GM19351 (cell line): ENCODE measurements at regions not wholly inside any gene's neighbourhood (a gene's known extent, or its start where the extent isn't known, plus 50 kb on each side); places are given as distances from the start of the nearest gene placed in this dataset.

Experiments
- ATAC-seq: cut with Tn5 transposase; IDR thresholded peaks from one replicate; pipeline ENCODE4 v1.9.1; 2021; ENCODE audit warnings: mild to moderate bottlenecking, moderate library complexity; ENCODE audit not compliant: unreplicated experiment

DNA sequence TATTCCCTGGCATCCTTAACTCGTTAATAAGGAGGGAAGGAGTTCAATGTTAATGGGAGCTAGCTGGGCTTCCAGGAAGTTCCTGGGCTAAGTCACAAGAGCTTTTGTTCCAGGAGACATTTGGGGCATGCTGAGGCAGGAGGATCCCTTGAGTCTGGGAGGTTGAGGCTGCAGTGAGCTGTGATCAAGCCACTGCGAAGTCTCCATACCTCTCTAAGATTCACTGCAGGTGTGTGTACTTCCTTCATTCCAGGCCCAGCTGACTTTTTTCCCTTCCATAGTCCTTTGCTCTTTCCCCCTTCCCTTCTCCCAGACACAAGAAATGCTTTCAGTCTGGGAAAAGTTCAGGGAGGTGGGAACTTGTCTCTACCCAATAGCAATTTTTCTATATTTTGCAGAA is 489.8 kb downstream of the NPIPA7 start:
- ATAC-seq: no peak

DNA sequence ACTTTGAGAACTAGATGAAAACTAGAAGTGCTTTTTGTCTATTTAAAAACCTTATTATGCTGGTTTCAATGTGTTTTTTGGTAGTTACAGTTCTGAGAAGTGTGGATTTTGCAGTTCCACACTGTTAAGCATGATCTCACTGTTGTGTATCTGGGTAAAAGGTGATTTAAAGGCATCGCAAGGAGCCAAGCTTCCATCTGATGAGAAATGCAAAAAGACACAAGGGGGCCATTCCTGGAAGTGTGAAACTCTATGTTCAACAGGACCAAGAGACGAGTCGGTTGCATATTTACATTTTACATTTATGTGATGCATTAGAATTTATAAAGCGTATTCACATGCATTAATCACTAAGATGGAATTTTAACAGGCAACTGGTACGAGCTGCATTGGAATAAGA is 490.8 kb downstream of the NPIPA7 start:
- ATAC-seq: no peak

DNA sequence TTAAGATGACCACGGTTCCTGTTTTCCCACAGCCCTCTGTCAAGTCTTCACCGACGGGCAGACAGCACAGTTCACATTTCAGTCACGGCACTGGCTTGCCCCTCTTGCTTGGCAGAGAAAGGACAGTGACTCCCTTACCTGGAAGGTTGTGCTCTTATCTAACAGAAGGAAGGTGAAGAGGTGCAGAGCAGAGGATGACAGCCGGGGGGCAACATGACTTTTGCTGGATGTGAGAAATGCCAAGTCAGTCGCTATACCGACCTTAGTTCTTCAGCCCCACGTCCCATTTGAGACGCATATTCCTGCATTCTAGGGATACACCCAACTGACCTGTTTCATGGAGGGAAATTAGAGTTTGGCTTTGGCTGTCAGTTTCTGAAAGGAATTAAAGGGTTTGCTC is 492.3 kb downstream of the NPIPA7 start:
- ATAC-seq: no peak

DNA sequence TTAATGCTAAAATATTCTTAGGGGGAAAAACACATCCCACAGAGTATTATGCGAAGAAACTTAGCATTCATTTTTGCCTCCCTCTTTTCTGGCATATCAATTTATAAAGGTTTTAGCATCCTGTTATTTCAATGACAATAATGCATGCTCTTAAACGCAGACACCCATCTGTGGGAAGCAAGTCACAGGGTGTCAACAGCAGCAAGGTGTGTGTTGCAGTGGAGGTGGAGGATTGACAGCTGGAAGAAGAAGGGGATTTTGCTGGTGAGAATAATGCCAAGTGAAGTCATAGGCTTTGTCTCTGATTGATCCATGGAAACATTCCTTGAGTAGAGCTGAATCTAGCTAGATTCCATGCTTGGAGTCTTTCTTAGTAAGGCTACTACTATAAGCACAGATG is 498.1 kb downstream of the NPIPA7 start:
- ATAC-seq: no peak

DNA sequence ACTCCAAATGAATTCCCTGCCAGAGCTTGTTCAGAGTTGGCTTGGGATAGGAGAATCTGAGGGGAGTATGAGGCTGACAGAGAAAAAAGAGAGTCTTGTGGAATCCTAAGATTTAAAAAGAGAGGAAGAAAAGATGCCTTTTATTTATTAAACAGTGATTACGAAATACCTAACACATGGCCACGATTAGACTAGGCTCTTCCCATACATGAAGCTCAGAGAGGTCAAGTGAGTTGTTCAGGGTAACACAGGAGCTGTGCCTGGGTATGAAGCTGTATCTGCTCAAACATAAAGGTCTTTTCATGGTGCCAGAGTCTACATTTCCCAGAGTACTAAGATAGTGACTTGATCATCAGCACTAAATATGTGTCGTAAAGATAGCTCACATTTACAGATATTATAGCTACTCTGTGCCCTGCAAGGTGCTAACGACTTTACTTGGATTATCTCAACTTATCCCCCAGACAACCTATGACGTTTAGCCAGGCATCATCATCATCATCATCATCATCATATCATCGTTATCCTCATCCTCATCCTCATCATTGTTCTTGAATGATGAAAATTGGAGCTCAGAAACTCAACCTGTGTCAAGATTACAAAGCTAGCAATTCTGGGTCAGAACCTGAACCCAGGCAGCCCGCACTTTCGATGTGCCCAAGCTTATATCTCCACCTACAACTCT is 500.8 kb downstream of the NPIPA7 start:
- ATAC-seq: no peak

DNA sequence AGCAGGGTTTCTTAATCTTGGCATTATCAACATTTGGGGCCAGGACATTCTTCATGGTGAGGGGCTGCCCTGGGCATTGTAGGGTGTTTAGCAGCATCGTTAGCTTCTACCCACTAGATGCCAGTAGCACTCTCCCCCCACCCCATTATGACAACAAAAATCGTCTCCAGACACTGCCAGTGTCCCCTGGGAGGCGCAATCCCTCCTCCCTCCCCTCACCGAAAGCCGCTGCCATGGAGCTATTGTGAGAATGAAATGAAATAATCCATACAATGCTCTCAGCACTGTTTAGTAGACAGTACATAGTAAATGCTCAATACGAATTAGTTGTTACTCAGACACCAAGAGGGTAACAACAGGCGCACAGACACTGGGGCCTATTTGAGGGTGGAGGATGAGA is 502.9 kb downstream of the NPIPA7 start:
- no peak for ATAC-seq

DNA sequence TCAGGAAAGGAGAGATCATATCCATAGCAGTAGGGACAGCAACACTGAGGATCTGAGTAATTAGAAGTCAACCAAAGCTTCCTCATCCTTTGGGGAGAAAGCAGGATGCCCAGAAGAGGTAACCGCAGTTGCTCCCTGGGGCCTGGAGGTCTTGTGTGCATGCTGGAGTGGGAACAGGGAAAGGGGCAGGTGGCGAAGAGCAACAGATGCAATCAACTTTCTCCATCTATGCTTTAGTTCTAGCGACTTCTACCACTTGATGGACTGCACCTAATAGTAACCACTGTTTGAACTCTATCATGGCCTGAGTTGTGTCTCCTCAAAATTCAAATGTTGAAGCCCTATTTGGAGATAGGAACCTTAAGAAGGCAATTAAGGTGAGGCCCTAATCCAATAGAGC is 503.8 kb downstream of the NPIPA7 start:
- ATAC-seq: no peak

DNA sequence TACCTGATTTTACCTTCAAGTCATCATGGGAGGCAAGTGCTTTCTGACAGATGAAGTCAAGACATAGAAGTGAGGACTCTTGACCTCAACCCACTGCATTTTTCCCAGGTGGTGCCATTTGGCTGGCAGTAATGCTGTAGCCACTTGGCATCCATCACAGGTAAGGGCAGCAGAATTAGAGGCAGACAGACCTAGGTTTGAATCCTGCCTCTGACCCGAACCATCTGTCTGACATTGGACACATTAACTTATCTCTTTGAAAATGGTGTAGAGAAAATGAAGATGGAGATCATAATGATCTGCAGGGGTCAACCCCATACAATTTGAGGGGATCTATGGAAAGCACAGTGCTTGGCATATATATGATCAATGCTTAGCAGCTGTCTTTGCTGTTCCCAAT is 505.5 kb downstream of the NPIPA7 start:
- no peak for ATAC-seq

DNA sequence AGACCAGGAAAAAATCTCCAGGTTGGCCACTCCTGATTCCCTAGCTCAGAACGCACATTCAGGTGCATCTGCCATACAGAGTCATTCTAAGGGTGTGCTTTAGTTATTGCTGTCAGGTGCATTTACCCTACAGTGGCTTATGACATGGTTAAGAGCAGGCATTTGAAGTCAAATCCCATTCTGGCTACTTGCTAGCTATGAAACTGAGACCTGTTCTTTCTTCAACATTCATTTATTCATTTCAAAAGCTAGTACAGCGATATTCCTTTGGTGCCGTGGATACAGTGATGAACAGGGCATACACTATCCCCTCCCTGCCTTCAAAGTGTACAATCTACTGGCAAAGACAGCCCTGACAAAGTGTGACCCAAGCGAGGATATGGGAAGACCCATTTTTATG is 508.3 kb downstream of the NPIPA7 start:
- ATAC-seq: no peak

DNA sequence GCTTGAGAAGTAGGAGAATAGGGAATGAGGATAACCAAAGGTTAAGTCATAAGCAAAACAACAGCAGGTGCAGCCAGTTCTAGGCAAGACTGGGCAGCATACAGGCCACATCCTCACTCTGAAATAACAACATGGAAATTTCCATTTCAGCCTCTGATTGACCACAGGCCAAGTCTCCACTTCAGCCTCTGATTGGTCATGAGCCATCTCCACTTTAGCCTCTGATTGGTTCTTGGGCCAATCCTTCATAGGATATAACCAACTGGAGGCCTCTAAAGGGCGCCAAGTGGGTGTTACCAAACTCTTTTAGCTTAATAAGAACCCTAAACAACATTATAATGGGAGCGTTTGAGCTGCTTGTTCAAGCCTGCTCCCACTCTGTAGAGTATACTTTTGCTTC is 512.0 kb downstream of the NPIPA7 start:
- no peak for ATAC-seq

DNA sequence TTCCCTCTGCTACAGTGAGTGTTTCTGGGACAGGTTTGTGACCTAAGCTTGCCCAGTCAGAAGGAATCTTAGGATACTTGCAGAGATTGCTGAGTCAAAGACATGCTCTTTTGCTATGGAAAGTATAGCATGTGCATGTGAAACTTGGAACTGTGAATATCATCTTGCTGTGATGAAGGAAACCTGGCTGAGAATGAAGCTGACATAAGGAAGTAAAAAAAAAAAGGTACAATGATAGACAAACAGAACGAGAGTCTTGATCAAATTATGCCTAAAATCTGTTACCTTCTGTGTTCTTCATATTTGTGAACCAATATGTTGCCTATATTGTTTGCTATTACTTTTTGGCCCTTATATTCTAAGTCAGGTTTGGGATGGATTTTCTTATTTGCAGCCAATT is 525.7 kb downstream of the NPIPA7 start:
- no peak for ATAC-seq

DNA sequence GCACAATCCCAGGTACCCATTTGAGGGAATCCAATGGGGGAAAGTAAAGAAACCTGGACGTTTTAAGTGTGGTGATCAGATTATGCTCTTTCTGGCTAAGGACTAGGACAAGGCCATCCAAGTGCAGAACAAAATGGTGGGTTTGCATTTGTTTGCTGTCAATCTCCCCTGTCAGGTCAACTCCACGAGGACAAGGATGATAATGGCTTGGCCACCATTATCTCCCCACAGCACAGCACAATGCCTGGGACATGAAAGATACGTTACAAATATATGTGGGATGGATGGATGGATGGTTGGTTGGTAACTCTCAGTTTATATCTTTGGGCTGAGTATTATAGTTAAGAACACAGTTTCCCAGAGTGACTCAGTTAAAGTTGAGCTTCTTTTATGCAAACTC is 526.9 kb downstream of the NPIPA7 start:
- ATAC-seq: no peak

DNA sequence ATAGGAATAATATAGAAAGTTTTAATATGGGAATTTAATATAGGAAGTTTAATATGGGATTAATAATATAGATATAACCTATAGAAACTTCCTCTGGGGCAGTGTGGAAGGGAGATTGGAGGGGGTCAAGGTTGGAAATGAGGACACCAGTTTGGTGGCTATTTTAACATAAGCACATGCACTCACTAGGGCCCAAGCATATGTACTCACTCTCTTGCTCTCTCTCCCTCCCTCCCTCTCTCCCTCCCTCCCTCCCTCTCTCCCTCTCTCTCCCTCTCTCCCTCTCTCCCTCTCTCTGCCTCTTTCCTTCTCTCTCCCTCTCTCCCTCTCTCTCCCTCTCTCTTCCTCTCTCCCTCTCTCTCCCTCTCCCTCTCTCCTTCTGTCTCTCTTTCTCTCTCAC is 528.1 kb downstream of the NPIPA7 start:
- no peak for ATAC-seq

DNA sequence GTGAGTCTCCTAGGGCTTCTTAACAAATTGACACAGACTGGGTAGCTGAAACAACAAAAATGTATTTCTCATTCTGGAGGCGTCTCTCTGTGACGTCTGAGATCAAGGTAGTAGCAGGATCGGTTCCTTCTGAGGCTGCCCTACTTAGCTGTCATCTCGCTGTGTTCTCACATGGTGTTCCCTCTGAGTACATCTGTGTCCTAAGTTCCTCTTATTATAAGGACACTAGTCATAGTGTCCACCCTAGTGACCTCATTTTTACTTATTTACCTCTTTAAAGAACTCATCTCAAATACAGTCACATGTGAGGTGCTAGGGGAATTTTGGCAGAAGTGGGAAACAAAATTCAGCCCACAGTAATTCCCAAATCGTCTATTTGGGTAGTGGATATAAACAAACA is 529.1 kb downstream of the NPIPA7 start:
- ATAC-seq: no peak

DNA sequence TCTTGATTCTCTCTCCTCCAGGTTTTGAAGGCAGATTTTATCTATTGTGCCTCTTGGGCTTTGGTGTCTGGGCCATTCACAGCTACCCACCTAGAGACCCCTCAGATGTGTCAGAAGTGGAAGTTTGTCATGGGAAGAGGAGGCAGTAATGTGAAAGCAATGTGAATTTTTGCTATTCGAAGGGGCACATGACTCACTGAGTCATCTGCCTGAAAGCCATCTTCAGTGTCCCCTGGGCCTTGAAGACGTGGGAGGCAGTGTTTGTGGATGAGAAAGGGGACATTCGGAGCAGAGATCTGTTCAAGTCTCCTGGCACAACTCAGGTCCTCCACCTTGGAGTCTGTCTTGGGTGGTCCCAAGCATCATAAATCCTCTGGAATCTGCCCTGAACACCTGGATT is 530.2 kb downstream of the NPIPA7 start:
- ATAC-seq: no peak

DNA sequence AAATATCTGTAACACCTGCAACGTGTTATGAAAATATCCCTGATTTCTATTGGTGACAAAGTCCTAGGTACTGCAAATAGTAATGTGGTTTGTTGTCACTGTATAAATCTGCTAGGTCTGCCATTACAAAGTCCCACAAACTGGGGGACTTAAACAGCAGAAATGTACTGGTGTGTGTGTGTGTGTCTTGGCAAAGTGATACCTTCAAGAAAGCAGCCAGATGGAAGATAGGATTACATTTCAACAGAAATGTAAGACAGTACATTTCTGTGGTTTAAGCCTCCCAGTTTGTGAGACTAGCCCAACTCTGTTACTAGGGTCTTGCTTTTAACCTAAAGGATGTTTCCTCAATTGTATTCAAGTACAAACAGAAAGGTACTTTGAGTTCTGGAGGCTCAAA is 531.7 kb downstream of the NPIPA7 start:
- no peak for ATAC-seq

DNA sequence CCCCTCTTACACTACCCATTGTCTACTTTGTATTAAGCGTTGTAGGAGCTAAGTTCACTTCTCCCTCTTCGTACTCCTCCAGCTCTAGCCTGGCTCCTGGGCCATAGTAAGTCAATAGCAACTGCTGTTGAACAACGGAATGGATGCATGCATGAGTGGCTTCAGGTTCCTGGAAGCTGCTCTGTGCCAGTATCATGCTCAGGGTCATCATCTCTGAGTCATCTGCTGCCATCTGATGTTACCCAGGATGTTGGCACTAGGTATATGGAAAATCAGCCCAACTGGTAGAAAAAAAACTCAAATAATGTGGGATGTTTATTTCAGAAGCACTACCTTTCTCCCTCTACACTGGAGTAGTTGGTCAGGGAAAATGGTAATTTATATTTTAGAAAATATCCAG is 536.8 kb downstream of the NPIPA7 start:
- no peak for ATAC-seq

DNA sequence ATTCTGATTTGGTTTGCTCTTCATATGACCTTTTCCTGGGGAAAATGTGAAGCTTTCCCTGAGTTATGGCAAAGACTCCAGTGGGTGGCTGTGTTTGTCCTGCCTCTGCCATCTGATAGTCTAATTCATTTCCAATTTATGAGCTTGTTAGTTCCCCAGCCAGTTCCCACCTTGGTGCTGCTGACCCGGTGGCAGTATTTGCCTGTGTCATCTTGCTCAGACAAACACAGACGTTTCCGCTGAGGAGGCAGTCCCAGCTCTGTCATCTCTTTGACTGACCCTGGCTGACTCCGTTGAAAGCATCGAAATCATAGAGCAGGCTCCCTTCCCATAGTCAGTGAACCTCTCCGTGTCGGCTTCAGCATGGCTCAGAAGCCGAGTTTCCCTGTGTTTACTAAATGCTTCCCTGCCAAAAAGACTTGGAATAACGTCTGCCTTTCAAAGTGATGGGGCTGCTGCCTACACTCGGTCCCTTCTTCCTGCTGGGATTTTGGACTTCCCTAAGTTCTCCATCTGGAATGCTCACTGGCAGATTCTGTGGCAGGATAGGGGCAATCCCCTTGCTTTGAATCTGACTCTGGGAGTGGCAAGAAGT is 538.3 kb downstream of the NPIPA7 start:
- ATAC-seq: no peak

DNA sequence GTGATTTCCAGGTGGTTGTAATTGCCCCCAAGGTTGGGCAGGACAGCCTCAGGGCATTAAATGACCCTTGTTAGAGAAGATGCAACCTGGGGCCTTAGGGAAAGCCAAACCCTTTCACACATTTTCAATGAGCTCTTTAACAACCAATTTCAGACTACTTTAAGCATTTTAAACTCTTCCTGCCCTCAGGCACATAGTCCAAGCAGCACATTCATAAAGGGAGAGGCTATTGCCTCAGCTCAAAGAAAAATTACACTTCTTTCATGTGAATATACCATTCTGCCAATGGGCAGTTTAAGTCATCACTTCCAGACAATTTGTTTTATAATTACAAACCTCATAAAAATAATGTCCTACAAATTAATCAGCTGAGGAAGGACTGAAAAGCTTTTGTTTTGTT is 544.5 kb downstream of the NPIPA7 start:
- no peak for ATAC-seq

DNA sequence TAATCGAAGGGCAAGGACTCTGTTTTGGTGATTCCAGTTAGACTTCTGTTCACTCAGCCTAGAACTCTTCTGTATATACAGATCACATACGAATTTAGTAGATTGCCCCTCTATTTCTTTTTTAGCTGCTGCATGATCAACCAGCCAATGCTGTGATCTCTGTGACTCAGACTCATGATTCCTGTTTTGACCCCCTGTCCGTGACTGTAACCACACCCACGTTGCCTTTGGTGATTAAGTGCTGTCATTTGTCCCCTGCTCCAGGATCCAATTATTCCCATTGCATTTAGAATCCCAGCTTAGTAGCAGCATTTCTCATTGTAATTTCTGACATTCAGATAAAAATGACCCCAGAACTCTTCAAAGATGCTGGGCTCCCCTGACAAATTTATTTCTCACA is 545.7 kb downstream of the NPIPA7 start:
- ATAC-seq: no peak

DNA sequence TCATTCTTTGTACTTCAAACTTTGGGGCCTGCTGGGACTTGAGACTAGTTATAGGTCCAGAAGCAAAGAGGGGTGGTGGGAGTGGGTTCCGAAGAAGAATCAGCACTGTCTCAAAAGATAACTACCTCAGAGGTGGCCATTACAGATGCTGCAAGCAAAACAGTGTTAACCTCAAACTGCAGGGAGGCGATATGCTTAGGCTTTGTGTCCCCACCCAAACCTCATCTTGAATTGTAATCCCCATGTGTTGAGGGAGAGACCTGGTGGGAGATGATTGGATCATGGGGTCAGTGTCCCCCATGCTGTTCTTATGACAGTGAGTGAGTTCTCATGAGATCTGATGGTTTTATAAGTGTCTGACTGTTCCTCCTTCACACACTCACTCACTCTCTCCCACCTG is 545.3 kb downstream of the XYLT1 start:
- no peak for ATAC-seq

DNA sequence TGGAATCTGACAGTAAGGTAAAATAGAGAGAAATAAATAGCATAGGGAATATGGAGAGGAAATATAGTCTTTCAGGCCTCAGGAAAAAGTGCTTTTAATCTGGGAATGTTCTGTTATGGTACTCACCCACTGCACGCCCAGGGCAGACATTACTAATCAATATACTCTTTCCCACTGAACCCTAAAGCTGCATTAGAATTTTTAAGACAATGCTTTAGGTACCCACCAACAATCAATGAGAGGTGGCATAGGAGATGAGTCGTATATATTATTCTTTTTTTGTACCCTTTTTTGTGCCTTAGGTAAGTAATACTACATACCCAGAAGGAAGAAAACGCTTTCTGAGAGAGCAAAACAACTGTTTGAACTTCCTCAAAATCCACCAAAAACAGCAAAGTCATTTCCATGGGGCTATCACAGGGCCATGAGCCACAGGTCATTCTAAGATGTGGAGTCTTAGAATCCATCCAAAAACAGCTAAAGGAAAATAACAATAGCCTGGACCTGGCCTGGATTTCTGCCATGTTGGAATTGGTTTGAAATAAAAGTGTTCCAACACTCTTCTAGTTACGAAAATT is 542.1 kb downstream of the XYLT1 start:
- no peak for ATAC-seq
